ENCODE measurements at regions not wholly inside any gene's neighbourhood (a gene's known extent, or its start where the extent isn't known, plus 50 kb on each side); places are given as distances from the start of the nearest gene placed in this dataset.

DNA sequence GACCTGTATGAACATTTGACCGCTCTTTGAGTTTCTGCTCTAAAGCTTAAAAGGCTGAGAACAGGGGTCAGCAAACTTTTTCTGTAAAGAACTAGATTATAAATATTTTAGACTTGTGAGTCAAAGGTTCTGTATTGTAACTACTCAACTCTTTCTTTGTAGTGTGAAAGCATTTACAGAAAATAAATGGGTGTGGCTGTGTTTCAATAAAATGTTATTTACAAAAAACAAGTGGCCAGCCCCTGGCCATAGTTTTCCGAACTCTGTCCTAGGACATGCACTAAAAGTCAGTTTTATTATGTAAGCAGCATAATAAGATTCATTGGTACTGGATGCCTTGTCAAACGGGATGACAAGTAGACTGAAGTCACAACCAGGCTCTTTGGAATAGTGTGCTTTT is 434.9 kb downstream of the ZEB2 start:
- WGBS, 2 donors: 90 to 93% methylated on average over 3 of the region's 3 CpGs
- ATAC-seq (ENCODE audit: low FRiP score in 2 of 2) (no peak), DNase-seq (no peak)
- no peaks in the 10 kb centered on the region for H3K27me3 ChIP-seq
- peaks cover 0 to 12% (median 2%) of the 10 kb centered on the region in 4 donors for H3K4me1 ChIP-seq
- no peak overlapping the region for H3K27ac ChIP-seq
- TF ChIP-seq EP300 (IDR thresholded peaks at IDR 0.05) (no peak), POLR2AphosphoS5 (IDR thresholded peaks at IDR 0.05) (no peak), POLR2A (IDR thresholded peaks at IDR 0.05) (no peak)
- TF ChIP-seq, protein P1, sequence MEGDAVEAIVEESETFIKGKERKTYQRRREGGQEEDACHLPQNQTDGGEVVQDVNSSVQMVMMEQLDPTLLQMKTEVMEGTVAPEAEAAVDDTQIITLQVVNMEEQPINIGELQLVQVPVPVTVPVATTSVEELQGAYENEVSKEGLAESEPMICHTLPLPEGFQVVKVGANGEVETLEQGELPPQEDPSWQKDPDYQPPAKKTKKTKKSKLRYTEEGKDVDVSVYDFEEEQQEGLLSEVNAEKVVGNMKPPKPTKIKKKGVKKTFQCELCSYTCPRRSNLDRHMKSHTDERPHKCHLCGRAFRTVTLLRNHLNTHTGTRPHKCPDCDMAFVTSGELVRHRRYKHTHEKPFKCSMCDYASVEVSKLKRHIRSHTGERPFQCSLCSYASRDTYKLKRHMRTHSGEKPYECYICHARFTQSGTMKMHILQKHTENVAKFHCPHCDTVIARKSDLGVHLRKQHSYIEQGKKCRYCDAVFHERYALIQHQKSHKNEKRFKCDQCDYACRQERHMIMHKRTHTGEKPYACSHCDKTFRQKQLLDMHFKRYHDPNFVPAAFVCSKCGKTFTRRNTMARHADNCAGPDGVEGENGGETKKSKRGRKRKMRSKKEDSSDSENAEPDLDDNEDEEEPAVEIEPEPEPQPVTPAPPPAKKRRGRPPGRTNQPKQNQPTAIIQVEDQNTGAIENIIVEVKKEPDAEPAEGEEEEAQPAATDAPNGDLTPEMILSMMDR (IDR thresholded peaks at IDR 0.05): no peak
- no peak overlapping the region for H3K4me3 ChIP-seq
- H3K36me3 ChIP-seq: no peaks in the 10 kb centered on the region
- H3K9me3 ChIP-seq: no peaks in the 10 kb centered on the region

DNA sequence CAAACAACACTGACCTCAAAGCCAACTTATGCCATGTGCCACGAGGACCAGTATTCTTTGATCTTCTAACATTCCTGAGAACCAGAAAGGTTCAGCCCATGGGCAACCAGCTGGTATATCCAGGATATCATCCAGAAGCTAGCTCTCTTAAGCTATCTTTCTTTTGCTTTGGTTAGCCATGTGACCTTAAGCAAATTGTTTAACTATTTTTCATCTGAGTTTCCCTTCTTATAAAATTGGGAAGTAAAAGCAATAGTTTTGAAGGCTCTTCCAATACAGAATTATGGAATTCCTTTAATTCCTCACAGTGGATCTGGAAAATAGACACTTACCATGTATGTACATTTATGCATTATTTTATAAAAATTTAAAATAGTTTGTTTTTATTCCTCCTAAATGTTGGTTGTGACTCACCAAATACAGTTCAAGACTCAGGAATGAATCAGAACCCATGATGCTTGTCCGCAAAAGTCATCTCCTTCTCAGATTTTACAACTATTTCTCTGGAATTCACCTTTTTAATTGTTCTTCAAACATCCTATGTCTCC is 435.7 kb downstream of the ZEB2 start:
- ATAC-seq (ENCODE audit: low FRiP score in 2 of 2): no peak
- Histone ChIP-seq H3K9me3 (no peaks in the 10 kb centered on the region), H3K27ac (no peak overlapping the region), H3K27me3 (no peaks in the 10 kb centered on the region), H3K4me3 (no peak overlapping the region), H3K36me3 (no peaks in the 10 kb centered on the region), H3K4me1 (peaks cover 0 to 12% (median 2%) of the 10 kb centered on the region in 4 donors)
- no peak for DNase-seq
- no peak for TF ChIP-seq EP300 (IDR thresholded peaks at IDR 0.05)
- no peak for TF ChIP-seq POLR2AphosphoS5 (IDR thresholded peaks at IDR 0.05)
- no peak for TF ChIP-seq POLR2A (IDR thresholded peaks at IDR 0.05)
- TF ChIP-seq, protein P1 (IDR thresholded peaks at IDR 0.05): no peak
- WGBS, 2 donors: 82 to 89% methylated on average over 2 of the region's 2 CpGs

DNA sequence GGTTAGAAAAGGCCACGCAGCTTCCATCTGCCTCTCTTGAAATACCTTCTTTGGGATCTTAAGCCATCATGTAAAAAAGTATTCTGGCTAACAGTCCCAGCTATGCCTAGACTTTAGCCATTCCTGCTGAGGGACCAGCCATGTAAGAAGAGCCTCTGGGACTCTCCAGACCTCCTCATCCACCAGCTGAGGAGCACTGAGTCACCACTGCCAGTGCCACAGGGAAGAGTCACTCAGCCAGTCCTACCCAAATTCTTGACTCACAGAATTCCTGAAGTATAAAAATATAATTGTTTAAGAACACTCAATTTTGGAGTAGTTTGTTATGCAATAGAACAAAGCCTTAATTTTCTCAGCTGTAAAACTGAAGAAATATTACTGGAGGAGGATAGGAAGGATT is 436.7 kb downstream of the ZEB2 start:
- peak in 1 of 2 donors; percentile 69 for ATAC-seq (ENCODE audit: low FRiP score in 2 of 2)
- DNase-seq: peak in 1 of 2 donors; percentile 27
- Histone ChIP-seq H3K27me3 (no peaks in the 10 kb centered on the region), H3K27ac (no peak overlapping the region), H3K4me3 (no peak overlapping the region), H3K4me1 (peaks cover 0 to 15% (median 2%) of the 10 kb centered on the region in 4 donors), H3K9me3 (no peaks in the 10 kb centered on the region), H3K36me3 (no peaks in the 10 kb centered on the region)
- WGBS, 2 donors: 70 to 100% methylated on average over 1 of the region's 1 CpG
- no peak for TF ChIP-seq POLR2AphosphoS5 (IDR thresholded peaks at IDR 0.05)
- TF ChIP-seq, protein P1 (IDR thresholded peaks at IDR 0.05): no peak
- no peak for TF ChIP-seq EP300 (IDR thresholded peaks at IDR 0.05)
- TF ChIP-seq POLR2A (IDR thresholded peaks at IDR 0.05): no peak

DNA sequence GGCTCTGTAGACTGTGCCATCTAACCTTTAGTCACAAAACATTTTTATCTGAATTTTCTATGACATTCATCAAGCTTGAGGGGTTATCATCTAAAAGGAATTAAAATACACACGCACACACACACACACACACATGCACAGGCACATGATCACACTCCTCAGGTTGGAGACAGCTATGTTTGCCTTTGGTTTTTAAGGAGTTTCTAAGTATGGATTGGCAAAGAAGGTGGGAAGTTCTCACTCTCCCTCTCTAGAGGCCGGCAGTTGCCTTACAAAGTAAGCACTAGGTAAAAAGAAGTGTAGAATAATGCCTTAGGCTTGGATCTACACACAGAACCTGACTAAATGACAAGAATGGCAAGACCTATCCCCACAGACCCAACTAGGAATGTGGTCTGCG is 437.1 kb downstream of the ZEB2 start:
- H3K4me3 ChIP-seq: no peak overlapping the region
- TF ChIP-seq, protein P1 (IDR thresholded peaks at IDR 0.05): no peak
- no peak for TF ChIP-seq POLR2A (IDR thresholded peaks at IDR 0.05)
- TF ChIP-seq EP300 (IDR thresholded peaks at IDR 0.05): peak in 1 of 4 donors; percentile 7
- no peak for TF ChIP-seq POLR2AphosphoS5 (IDR thresholded peaks at IDR 0.05)
- H3K9me3 ChIP-seq: no peaks in the 10 kb centered on the region
- ATAC-seq (ENCODE audit: low FRiP score in 2 of 2): peak in 1 of 2 donors; percentile 34
- H3K27me3 ChIP-seq: no peaks in the 10 kb centered on the region
- no peak overlapping the region for H3K27ac ChIP-seq
- no peaks in the 10 kb centered on the region for H3K36me3 ChIP-seq
- peaks cover 0 to 15% (median 2%) of the 10 kb centered on the region in 4 donors for H3K4me1 ChIP-seq
- WGBS, 2 donors: 81 to 91% methylated on average over 3 of the region's 3 CpGs
- no peak for DNase-seq

DNA sequence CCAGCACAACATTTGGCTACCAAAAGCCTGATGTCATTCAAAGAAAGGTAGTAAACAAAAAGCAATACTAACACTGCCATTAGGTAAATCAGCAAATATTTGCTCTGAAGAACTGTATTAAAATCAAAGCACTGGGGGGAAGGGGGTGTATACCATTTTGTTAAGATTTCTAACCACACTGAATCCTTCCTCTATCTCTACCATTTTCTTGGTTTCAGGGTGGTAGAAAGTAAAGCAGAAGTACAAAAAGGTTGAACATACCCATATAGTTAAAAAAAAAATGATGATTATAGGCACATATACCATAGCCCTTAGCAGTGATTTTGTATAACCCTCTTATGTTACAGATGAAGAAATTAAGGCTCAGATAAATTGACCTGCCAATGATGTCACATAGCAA is 437.6 kb downstream of the ZEB2 start:
- H3K4me3 ChIP-seq: no peak overlapping the region
- H3K36me3 ChIP-seq: no peaks in the 10 kb centered on the region
- no peak for DNase-seq
- H3K27ac ChIP-seq: no peak overlapping the region
- H3K9me3 ChIP-seq: no peaks in the 10 kb centered on the region
- no peak for TF ChIP-seq EP300 (IDR thresholded peaks at IDR 0.05)
- TF ChIP-seq POLR2AphosphoS5 (IDR thresholded peaks at IDR 0.05): no peak
- TF ChIP-seq POLR2A (IDR thresholded peaks at IDR 0.05): no peak
- TF ChIP-seq, protein P1 (IDR thresholded peaks at IDR 0.05): no peak
- no peak for ATAC-seq (ENCODE audit: low FRiP score in 2 of 2)
- peaks cover 0 to 15% (median 2%) of the 10 kb centered on the region in 4 donors for H3K4me1 ChIP-seq
- H3K27me3 ChIP-seq: no peaks in the 10 kb centered on the region

Measured in upper lobe of left lung (tissue), 6 donors.